ENCODE measurements at regions not wholly inside any gene's neighbourhood (a gene's known extent, or its start where the extent isn't known, plus 50 kb on each side); places are given as distances from the start of the nearest gene placed in this dataset.

DNA sequence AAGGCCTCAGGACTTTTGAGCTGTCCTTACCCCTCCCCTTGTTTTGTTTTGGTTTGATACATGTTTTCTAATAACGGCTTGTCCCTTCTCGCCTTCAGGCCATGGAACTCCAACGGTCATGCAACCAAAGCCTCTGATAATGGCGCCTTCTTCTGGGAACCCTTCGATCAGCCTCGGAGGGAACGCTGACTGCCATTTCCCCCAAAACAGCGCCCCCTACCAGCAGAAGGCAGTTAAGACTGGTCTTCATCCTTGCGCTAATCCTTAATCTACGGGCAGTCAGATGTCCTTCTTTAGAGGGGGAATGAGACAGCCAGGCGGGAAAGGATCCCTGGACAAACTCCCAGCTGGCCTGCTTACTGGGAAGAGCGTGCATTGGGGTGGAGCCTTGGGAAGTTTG, 276.6 kb downstream of the ICE1 start:
- Histone ChIP-seq H4K20me1 (ENCODE audit: insufficient read depth) (no peaks in the 10 kb centered on the region), H3K4me2 (ENCODE audit: low read length) (no peak overlapping the region), H3K4me3 (ENCODE audit: low read length) (no peak overlapping the region), H3K9me2 (ENCODE audit: insufficient read depth, low read length) (no peaks in the 10 kb centered on the region), H2AFZ (ENCODE audit: low read depth, low read length) (no peak overlapping the region), H3K27me3 (ENCODE audit: insufficient read depth, low read depth, low read length) (no peaks in the 10 kb centered on the region), H3F3A (ENCODE audit: insufficient read depth, low read length, poor library complexity, severe bottlenecking) (no peaks in the 10 kb centered on the region), H3K27ac (ENCODE audit: low read length) (no peak overlapping the region), H3K79me2 (replicated peaks; ENCODE audit: insufficient read depth, low read length) (no peaks in the 10 kb centered on the region), H3K9ac (ENCODE audit: low read length) (no peak overlapping the region), H3K36me3 (ENCODE audit: insufficient read depth, low read length) (no peaks in the 10 kb centered on the region), H3K9me3 (ENCODE audit: low read length) (no peaks in the 10 kb centered on the region)
- TF ChIP-seq POLR2AphosphoS5 (IDR thresholded peaks at IDR 0.05) (no peak), EP300 (conservative IDR thresholded peaks at IDR 0.05; ENCODE audit: poor library complexity, severe bottlenecking) (no peak), SMC3 (conservative IDR thresholded peaks at IDR 0.05; ENCODE audit: poor library complexity) (no peak), EZH2 (IDR thresholded peaks at IDR 0.05; ENCODE audit: borderline replicate concordance, insufficient read depth, low read length, poor library complexity, severe bottlenecking) (no peak), CTCF (IDR thresholded peaks at IDR 0.05; ENCODE audit: poor library complexity, severe bottlenecking) (no peak), RAD21 (conservative IDR thresholded peaks at IDR 0.05) (no peak), MXI1 (conservative IDR thresholded peaks at IDR 0.05; ENCODE audit: poor library complexity, severe bottlenecking) (no peak), TAF1 (IDR thresholded peaks at IDR 0.05; ENCODE audit: low read depth) (no peak), REST (IDR thresholded peaks at IDR 0.05; ENCODE audit: borderline replicate concordance) (no peak)

GRCh38 chr5:5695266-5695665, 272.8 kb downstream of the ICE1 start:
- Histone ChIP-seq H3F3A (ENCODE audit: insufficient read depth, low read length, poor library complexity, severe bottlenecking) (no peaks in the 10 kb centered on the region), H3K9me3 (ENCODE audit: low read length) (no peaks in the 10 kb centered on the region), H3K9ac (ENCODE audit: low read length) (no peak overlapping the region), H3K9me2 (ENCODE audit: insufficient read depth, low read length) (no peaks in the 10 kb centered on the region), H3K27me3 (ENCODE audit: insufficient read depth, low read depth, low read length) (no peaks in the 10 kb centered on the region), H4K20me1 (ENCODE audit: insufficient read depth) (no peaks in the 10 kb centered on the region), H3K36me3 (ENCODE audit: insufficient read depth, low read length) (no peaks in the 10 kb centered on the region), H3K4me3 (ENCODE audit: low read length) (no peak overlapping the region), H3K4me2 (ENCODE audit: low read length) (no peak overlapping the region), H3K79me2 (replicated peaks; ENCODE audit: insufficient read depth, low read length) (no peaks in the 10 kb centered on the region), H3K27ac (ENCODE audit: low read length) (no peak overlapping the region), H2AFZ (ENCODE audit: low read depth, low read length) (no peak overlapping the region)
- TF ChIP-seq CTCF (IDR thresholded peaks at IDR 0.05; ENCODE audit: poor library complexity, severe bottlenecking) (no peak), EZH2 (IDR thresholded peaks at IDR 0.05; ENCODE audit: borderline replicate concordance, insufficient read depth, low read length, poor library complexity, severe bottlenecking) (no peak), REST (IDR thresholded peaks at IDR 0.05; ENCODE audit: borderline replicate concordance) (no peak), POLR2AphosphoS5 (IDR thresholded peaks at IDR 0.05) (no peak), MXI1 (conservative IDR thresholded peaks at IDR 0.05; ENCODE audit: poor library complexity, severe bottlenecking) (no peak), EP300 (conservative IDR thresholded peaks at IDR 0.05; ENCODE audit: poor library complexity, severe bottlenecking) (no peak), SMC3 (conservative IDR thresholded peaks at IDR 0.05; ENCODE audit: poor library complexity) (no peak), TAF1 (IDR thresholded peaks at IDR 0.05; ENCODE audit: low read depth) (no peak), RAD21 (conservative IDR thresholded peaks at IDR 0.05) (no peak)

All from neural cell (in vitro differentiated cells).